ENCODE measurements at regions not wholly inside any gene's neighbourhood (a gene's known extent, or its start where the extent isn't known, plus 50 kb on each side); places are given as distances from the start of the nearest gene placed in this dataset.

- Histone ChIP-seq H3K4me3 (no peak overlapping the region), H3K4me1 (no peaks in the 10 kb centered on the region), H3K27ac (no peak overlapping the region), H3K9me3 (no peaks in the 10 kb centered on the region), H3K36me3 (no peaks in the 10 kb centered on the region), H3K27me3 (replicated peaks in 1 of 7) (peaks cover 0 to 38% (median 0%) of the 10 kb centered on the region in 7 donors)
- DNase-seq, result no peak
- intact Hi-C loops (cut with DNase I; ENCODE audit: low total_unique reads), result no loop called here
- WGBS, 5 donors, result 80 to 92% (median 89%) methylated on average over 10 of the region's 10 CpGs
- no peak for TF ChIP-seq CTCF (IDR thresholded peaks at IDR 0.05 in 8 of 11, conservative IDR thresholded peaks at IDR 0.05 in 3 of 11)
- TF ChIP-seq POLR2AphosphoS5 (IDR thresholded peaks at IDR 0.05), result no peak
- TF ChIP-seq POLR2A (IDR thresholded peaks at IDR 0.05), result no peak
Measured at GRCh38 chr3:13252207-13252606, 167.9 kb downstream of the NUP210 start.

DNA sequence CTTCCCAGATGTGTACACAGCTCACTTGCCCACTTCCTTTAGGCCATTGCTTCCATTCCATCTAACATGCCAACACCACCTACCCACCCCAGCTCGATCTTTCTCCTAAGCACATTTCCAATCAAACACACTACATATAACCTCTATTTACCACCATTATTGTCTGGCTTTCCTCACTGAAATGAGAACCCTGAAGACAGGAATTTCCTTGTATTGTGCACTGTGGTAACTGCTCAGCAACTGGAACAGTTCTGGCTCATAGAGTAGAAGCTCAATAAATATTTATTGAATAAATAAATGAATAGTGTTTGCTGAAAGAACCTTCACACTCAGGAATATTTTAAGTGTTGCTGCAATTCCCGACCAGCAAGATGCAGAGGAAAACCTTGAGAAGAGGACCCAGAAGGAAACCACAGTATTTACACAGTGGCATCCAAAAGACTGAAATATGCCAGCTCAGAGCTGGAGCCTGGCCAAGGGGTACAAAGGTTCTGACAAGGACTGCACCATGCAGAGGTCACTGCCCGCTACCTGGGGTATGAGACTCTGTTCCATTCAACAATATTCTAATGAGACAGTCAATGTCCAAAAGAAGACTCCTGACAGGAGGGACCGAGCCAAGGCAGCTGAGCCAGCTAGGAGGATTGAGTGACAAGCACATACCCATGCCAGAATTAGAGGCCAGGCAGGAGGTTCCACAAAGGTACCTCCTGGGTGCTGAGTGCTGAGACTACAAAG lies 168.8 kb downstream of the NUP210 start:
- peaks cover 0 to 38% (median 0%) of the 10 kb centered on the region in 7 donors for H3K27me3 ChIP-seq (replicated peaks in 1 of 7)
- no peaks in the 10 kb centered on the region for H3K36me3 ChIP-seq
- DNase-seq, result no peak
- WGBS, 5 donors, result 69 to 75% (median 70%) methylated on average over 4 of the region's 4 CpGs
- H3K27ac ChIP-seq, result no peak overlapping the region
- no peaks in the 10 kb centered on the region for H3K9me3 ChIP-seq
- no peaks in the 10 kb centered on the region for H3K4me1 ChIP-seq
- intact Hi-C loops (cut with DNase I; ENCODE audit: low total_unique reads), result no loop called here
- TF ChIP-seq POLR2A (IDR thresholded peaks at IDR 0.05), result no peak
- TF ChIP-seq CTCF (IDR thresholded peaks at IDR 0.05 in 8 of 11, conservative IDR thresholded peaks at IDR 0.05 in 3 of 11), result no peak
- no peak for TF ChIP-seq POLR2AphosphoS5 (IDR thresholded peaks at IDR 0.05)
- no peak overlapping the region for H3K4me3 ChIP-seq

DNA sequence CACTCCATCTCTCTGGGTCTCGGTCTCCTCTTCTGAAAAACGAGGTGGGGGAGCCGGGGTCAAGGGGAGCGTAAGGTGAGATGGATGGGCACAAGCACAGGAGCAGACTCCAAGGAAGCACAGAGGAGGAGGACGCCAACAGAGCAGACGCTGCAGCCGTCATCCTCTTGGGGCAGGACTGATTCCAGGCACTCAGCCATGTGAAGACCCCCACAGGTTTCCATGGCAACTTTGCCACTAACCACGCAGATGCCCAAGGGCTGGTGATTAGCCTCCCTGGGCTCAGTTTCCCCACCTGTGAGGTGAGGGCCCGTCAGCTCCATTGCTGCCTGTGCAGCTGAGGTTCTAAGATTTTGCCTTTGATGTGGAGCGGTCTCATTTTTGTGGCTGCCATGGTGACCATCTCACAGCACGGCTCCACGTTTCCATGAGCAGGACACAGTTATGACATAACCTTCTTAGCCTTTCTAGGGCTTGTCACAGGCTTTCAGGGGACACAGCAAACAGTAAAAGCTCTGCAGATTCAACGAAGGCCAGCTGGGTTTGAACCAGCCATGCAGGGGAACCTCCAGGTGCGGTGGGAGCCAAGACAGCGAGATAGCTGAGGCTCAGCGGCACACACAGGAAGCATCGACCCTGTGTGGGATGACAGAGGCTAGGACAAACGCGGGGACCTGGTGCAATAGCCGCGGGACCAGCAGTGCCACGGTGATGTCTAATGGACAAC lies 170.3 kb downstream of the NUP210 start:
- Histone ChIP-seq H3K4me1 (no peaks in the 10 kb centered on the region), H3K27ac (no peak overlapping the region), H3K4me3 (no peak overlapping the region), H3K9me3 (no peaks in the 10 kb centered on the region), H3K27me3 (replicated peaks in 1 of 7) (peaks cover 0 to 26% (median 0%) of the 10 kb centered on the region in 7 donors), H3K36me3 (no peaks in the 10 kb centered on the region)
- intact Hi-C loops (cut with DNase I; ENCODE audit: low total_unique reads), result no loop called here
- WGBS, 5 donors, result 72 to 85% (median 76%) methylated on average over 21 to 22 of the region's 22 CpGs
- no peak for TF ChIP-seq POLR2AphosphoS5 (IDR thresholded peaks at IDR 0.05)
- TF ChIP-seq POLR2A (IDR thresholded peaks at IDR 0.05), result no peak
- TF ChIP-seq CTCF (IDR thresholded peaks at IDR 0.05 in 8 of 11, conservative IDR thresholded peaks at IDR 0.05 in 3 of 11), result no peak
- DNase-seq, result no peak

- Histone ChIP-seq H3K9me3 (no peaks in the 10 kb centered on the region), H3K4me1 (no peaks in the 10 kb centered on the region), H3K4me3 (no peak overlapping the region), H3K27ac (no peak overlapping the region), H3K36me3 (no peaks in the 10 kb centered on the region), H3K27me3 (replicated peaks in 1 of 7) (peaks cover 0 to 20% (median 0%) of the 10 kb centered on the region in 7 donors)
- intact Hi-C loops (cut with DNase I; ENCODE audit: low total_unique reads), result no loop called here
- no peak for DNase-seq
- TF ChIP-seq POLR2A (IDR thresholded peaks at IDR 0.05), result no peak
- 65 to 74% (median 73%) methylated on average over 6 of the region's 6 CpGs for WGBS, 5 donors
Measured at GRCh38 chr3:13248640-13249039, 171.5 kb downstream of the NUP210 start.

All from spleen (tissue), 11 donors.